ENCODE measurements at regions not wholly inside any gene's neighbourhood (a gene's known extent, or its start where the extent isn't known, plus 50 kb on each side); places are given as distances from the start of the nearest gene placed in this dataset.

DNA sequence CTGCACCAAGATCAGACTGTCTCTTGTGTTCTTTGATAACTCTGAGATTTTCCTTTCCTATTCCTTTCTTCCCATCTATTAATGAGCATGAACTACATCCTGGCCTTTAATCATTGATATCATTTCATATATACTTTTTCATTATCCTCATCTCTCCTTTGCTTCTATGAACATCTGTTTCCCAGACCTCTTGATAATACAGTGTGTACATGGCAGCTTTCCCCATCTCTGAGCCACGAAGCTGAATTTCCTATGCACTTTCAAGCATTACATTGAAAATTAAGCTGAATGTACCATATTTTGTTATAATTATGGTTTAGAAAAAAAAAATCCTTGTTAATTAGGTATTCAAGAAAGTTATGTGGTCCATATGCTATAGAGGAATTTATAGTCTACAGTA, 60.9 kb upstream of the CREB5 start:
- BruUV-seq (replicated peaks), result no TSS peak
- Histone ChIP-seq H3K9me3 (ENCODE audit: control insufficient read depth, insufficient read depth, low read depth, low read length) (no peaks in the 10 kb centered on the region), H3K36me3 (ENCODE audit: control insufficient read depth, insufficient read depth, low read length) (no peaks in the 10 kb centered on the region), H3K27ac (ENCODE audit: low read length) (no peak overlapping the region), H3K27me3 (ENCODE audit: control insufficient read depth, insufficient read depth, low read length) (no peaks in the 10 kb centered on the region; the same call in 1 of the 2 replicates), H3K4me3 (ENCODE audit: low read depth in 2 of 2, low read length in 2 of 2) (no peak overlapping the region), H3K4me1 (ENCODE audit: control insufficient read depth, insufficient read depth, low read length) (no peaks in the 10 kb centered on the region)
- in situ Hi-C loops (cut with HindIII; ENCODE audit: low pct_unique_long_range_greater_than_20kb, low sequenced_read_pairs) (no loop called here), intact Hi-C loops (cut with micrococcal nuclease; ENCODE audit: unreplicated experiment) (no loop called here)
- no peak for DNase-seq (ENCODE audit: low read depth, low spot score)
- POLR2A ChIA-PET, result no interaction called here
- CTCF ChIA-PET, result no interaction called here
- no peak for ATAC-seq
- TF ChIP-seq SIN3A (IDR thresholded peaks at IDR 0.05; ENCODE audit: borderline replicate concordance, insufficient read depth, low read depth, low read length), result no peak
- TF ChIP-seq POLR2AphosphoS5 (IDR thresholded peaks at IDR 0.05; ENCODE audit: low read depth, low read length), result no peak
- TF ChIP-seq, protein P1, sequence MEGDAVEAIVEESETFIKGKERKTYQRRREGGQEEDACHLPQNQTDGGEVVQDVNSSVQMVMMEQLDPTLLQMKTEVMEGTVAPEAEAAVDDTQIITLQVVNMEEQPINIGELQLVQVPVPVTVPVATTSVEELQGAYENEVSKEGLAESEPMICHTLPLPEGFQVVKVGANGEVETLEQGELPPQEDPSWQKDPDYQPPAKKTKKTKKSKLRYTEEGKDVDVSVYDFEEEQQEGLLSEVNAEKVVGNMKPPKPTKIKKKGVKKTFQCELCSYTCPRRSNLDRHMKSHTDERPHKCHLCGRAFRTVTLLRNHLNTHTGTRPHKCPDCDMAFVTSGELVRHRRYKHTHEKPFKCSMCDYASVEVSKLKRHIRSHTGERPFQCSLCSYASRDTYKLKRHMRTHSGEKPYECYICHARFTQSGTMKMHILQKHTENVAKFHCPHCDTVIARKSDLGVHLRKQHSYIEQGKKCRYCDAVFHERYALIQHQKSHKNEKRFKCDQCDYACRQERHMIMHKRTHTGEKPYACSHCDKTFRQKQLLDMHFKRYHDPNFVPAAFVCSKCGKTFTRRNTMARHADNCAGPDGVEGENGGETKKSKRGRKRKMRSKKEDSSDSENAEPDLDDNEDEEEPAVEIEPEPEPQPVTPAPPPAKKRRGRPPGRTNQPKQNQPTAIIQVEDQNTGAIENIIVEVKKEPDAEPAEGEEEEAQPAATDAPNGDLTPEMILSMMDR (IDR thresholded peaks at IDR 0.05), result no peak
- TF ChIP-seq TCF7L2 (IDR thresholded peaks at IDR 0.05; ENCODE audit: low read depth, low read length), result no peak
- TF ChIP-seq, protein P2, sequence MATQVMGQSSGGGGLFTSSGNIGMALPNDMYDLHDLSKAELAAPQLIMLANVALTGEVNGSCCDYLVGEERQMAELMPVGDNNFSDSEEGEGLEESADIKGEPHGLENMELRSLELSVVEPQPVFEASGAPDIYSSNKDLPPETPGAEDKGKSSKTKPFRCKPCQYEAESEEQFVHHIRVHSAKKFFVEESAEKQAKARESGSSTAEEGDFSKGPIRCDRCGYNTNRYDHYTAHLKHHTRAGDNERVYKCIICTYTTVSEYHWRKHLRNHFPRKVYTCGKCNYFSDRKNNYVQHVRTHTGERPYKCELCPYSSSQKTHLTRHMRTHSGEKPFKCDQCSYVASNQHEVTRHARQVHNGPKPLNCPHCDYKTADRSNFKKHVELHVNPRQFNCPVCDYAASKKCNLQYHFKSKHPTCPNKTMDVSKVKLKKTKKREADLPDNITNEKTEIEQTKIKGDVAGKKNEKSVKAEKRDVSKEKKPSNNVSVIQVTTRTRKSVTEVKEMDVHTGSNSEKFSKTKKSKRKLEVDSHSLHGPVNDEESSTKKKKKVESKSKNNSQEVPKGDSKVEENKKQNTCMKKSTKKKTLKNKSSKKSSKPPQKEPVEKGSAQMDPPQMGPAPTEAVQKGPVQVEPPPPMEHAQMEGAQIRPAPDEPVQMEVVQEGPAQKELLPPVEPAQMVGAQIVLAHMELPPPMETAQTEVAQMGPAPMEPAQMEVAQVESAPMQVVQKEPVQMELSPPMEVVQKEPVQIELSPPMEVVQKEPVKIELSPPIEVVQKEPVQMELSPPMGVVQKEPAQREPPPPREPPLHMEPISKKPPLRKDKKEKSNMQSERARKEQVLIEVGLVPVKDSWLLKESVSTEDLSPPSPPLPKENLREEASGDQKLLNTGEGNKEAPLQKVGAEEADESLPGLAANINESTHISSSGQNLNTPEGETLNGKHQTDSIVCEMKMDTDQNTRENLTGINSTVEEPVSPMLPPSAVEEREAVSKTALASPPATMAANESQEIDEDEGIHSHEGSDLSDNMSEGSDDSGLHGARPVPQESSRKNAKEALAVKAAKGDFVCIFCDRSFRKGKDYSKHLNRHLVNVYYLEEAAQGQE (IDR thresholded peaks at IDR 0.05; ENCODE audit: insufficient read depth in 1 of 2, low read depth in 2 of 2, low read length in 1 of 2), result no peak

DNA sequence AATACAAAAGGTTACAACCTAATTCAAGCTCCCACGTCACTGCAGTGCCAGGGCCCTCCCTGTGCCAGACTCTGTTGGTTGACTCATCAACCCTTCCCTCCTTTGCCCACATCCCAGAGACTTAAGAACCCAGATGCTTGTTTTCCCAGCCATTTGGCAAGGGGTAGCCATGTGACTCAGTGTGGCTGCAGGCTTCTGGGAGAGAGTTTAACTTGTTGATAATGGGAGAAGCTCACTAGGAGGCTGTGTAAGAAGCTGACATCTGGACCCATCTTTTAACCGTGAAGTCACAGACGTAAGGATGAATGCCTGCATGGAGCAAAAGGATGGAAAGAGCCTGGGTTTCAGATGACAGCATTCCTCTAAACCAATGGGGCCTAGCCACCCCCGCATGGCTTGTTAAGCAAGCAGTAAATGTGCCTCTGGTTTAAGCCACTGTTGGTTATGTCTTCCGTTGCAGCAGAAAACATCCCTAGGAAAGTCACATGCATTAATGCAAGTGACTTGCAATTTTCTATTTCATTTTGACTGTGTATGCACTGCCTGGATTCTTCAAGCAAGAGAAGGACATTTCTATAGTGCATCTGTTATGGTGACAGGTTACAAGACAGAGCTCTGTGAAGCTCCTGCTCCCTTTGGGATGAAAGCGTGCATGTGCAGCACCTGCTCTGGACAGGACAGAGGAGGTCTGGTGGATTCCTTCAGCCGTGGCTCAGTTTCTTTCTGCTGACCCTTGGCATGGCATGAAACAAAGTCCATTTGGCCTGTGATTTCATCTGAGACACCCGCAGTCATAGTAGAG, 57.5 kb upstream of the CREB5 start:
- ATAC-seq (no peak), DNase-seq (ENCODE audit: low read depth, low spot score) (peak; percentile 20)
- H3K9me3 ChIP-seq (ENCODE audit: control insufficient read depth, insufficient read depth, low read depth, low read length), result no peaks in the 10 kb centered on the region
- TF ChIP-seq, protein P2 (IDR thresholded peaks at IDR 0.05; ENCODE audit: insufficient read depth in 1 of 2, low read depth in 2 of 2, low read length in 1 of 2), result no peak
- TF ChIP-seq POLR2AphosphoS5 (IDR thresholded peaks at IDR 0.05; ENCODE audit: low read depth, low read length), result no peak
- BruUV-seq (replicated peaks), result no TSS peak
- no peaks in the 10 kb centered on the region; the same call in 1 of the 2 replicates for H3K27me3 ChIP-seq (ENCODE audit: control insufficient read depth, insufficient read depth, low read length)
- ChIA-PET POLR2A (no interaction called here), CTCF (no interaction called here)
- intact Hi-C loops (cut with micrococcal nuclease; ENCODE audit: unreplicated experiment), result no loop called here
- in situ Hi-C loops (cut with HindIII; ENCODE audit: low pct_unique_long_range_greater_than_20kb, low sequenced_read_pairs), result no loop called here
- 0 out of 2 replicates have a peak, but pooled peaks cover 2% of the 10 kb centered on the region for H3K4me1 ChIP-seq (ENCODE audit: control insufficient read depth, insufficient read depth, low read length)
- H3K36me3 ChIP-seq (ENCODE audit: control insufficient read depth, insufficient read depth, low read length), result no peaks in the 10 kb centered on the region
- H3K27ac ChIP-seq (ENCODE audit: low read length), result no peak overlapping the region
- no peak overlapping the region for H3K4me3 ChIP-seq (ENCODE audit: low read depth in 2 of 2, low read length in 2 of 2)

Data from Panc1 (cell line).